OCI-LY1 (cell line): ENCODE measurements at regions not wholly inside any gene's neighbourhood (a gene's known extent, or its start where the extent isn't known, plus 50 kb on each side); places are given as distances from the start of the nearest gene placed in this dataset.

Experiments
- EZH2 ChIP-seq: fragments of 200-600 bp; sonication (generic), shearing (Covaris generic); IDR thresholded peaks from 2 replicates; pipeline ENCODE4 v1.8.0; 2017; ENCODE audit warnings: borderline replicate concordance, mixed run types, mild to moderate bottlenecking, antibody characterized with exemption, low read length, moderate library complexity, mixed read lengths
- TF ChIP-seq, protein P1 (sequence below): fragments of 200-600 bp; sonication (generic), shearing (Covaris generic); IDR thresholded peaks from 2 replicates; pipeline ENCODE4 v1.5.1; 2017; ENCODE audit warnings: mild to moderate bottlenecking, antibody characterized with exemption, low read length, moderate library complexity, mixed read lengths

DNA sequence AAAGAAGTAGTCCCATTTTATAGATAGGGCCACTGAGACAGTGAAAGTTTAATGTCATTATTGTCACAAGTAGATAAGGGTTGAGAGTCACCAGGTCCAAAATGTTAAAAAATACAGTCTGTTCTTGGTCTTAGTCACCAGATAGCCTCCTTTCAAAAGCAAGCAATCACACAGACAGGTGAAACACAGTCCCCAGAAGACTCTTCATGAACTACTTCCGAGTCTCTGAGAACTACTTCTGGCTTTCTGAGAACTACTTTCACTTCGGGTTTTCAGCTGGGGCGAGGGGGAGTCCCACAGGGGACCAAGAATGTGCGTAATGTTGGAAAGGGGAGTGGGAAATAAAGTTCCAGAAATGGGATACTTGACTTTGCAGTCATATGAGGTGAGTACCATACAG, 143.2 kb downstream of the HHIPL2 start:
- TF ChIP-seq, protein P1, sequence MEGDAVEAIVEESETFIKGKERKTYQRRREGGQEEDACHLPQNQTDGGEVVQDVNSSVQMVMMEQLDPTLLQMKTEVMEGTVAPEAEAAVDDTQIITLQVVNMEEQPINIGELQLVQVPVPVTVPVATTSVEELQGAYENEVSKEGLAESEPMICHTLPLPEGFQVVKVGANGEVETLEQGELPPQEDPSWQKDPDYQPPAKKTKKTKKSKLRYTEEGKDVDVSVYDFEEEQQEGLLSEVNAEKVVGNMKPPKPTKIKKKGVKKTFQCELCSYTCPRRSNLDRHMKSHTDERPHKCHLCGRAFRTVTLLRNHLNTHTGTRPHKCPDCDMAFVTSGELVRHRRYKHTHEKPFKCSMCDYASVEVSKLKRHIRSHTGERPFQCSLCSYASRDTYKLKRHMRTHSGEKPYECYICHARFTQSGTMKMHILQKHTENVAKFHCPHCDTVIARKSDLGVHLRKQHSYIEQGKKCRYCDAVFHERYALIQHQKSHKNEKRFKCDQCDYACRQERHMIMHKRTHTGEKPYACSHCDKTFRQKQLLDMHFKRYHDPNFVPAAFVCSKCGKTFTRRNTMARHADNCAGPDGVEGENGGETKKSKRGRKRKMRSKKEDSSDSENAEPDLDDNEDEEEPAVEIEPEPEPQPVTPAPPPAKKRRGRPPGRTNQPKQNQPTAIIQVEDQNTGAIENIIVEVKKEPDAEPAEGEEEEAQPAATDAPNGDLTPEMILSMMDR = no peak
- no peak for TF ChIP-seq EZH2
